GM13977 (cell line): ENCODE measurements at regions not wholly inside any gene's neighbourhood (a gene's known extent, or its start where the extent isn't known, plus 50 kb on each side); places are given as distances from the start of the nearest gene placed in this dataset.
"Not testable (repeated sequence)": the region's sequence is repeated elsewhere in the genome, so short reads cannot be mapped to it uniquely, and the experiment has no call there.

Experiments used
- DNase-seq: peaks from one replicate; pipeline ENCODE4 v3.0.0; 2012; ENCODE audit warnings: low spot score
- in situ Hi-C: fragments of 300-500 bp; cut with MboI; formaldehyde crosslinking; loops from one replicate; pipeline ENCODE4 v1.12.0; 2022; ENCODE audit warnings: low sequenced_read_pairs, low pct_unique_long_range_greater_than_20kb, mixed read lengths, inconsistent platforms; ENCODE audit not compliant: unreplicated experiment
- TF ChIP-seq, protein P1 (sequence below): IDR thresholded peaks from 2 replicates; pipeline ENCODE4 v1.5.1; 2012; ENCODE audit warnings: mild to moderate bottlenecking, control low read depth; ENCODE audit not compliant: insufficient read depth; ENCODE audit errors: extremely low read depth, missing control alignments

DNA sequence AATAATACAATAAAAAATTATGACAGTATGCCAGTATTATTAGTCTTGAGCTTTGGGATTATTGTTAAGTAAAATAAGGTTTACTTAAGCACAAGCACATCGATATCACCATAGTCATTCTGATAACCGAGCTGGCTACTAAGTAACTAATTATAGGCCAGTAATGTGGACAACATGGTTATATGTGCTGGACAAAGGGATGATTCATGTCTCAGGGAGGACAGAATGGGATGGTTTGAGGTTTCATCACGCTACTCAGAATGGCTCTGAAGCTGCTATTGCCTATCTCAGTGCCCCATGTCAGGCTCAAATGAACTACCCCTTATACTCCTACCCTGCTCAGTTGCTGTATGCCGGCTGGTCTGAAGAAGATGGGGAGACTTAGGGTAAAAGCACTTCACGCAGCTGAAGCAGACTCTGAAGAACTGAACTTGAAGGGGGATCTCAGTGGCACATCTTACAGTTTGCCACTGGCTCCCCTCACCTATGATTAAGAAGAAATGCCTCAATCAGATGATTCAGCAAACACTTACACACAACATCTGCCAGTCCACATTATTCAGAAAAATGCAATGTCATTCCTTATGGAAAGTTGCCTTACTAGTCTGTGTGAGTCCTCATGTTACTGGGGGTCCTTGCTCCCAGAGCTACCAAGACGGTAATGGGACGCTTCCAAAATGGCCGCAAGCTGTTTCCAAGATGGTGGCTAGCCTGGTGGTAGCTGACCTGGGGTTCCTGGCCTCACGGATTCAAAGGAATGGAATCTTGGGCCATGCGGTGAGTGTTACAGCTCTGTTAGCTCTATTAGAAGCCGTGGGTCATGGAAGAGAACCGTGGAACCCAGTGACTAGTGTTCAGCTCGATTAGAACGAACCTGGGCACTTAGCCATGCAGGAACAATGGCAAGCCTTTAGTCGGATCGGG lies 1098.6 kb downstream of the TAF11L14 start:
- TF ChIP-seq, protein P1, sequence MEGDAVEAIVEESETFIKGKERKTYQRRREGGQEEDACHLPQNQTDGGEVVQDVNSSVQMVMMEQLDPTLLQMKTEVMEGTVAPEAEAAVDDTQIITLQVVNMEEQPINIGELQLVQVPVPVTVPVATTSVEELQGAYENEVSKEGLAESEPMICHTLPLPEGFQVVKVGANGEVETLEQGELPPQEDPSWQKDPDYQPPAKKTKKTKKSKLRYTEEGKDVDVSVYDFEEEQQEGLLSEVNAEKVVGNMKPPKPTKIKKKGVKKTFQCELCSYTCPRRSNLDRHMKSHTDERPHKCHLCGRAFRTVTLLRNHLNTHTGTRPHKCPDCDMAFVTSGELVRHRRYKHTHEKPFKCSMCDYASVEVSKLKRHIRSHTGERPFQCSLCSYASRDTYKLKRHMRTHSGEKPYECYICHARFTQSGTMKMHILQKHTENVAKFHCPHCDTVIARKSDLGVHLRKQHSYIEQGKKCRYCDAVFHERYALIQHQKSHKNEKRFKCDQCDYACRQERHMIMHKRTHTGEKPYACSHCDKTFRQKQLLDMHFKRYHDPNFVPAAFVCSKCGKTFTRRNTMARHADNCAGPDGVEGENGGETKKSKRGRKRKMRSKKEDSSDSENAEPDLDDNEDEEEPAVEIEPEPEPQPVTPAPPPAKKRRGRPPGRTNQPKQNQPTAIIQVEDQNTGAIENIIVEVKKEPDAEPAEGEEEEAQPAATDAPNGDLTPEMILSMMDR: no peak
- no peak for DNase-seq

DNA sequence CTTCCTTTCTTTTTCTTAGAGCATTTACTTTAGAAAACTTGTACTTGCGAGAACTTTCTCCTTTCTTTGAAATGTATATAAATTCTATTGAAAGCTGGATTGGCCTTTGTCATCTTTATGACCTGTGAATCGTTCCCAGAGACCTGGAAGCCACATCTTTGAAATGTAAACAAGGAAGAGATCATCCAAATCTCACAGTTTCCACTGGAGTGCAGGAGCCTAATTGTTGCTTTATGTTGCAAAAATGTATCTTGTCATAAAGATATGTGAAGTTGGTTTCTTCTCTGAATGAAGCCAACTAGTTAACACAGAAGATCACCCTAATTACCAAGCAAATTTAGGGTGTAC lies 1101.8 kb downstream of the TAF11L14 start:
- in situ Hi-C loops: no loop called here
- DNase-seq: no peak

More for the DNA sequence above, 1098.6 kb downstream of the TAF11L14 start:
- in situ Hi-C loops: no loop called here

DNA sequence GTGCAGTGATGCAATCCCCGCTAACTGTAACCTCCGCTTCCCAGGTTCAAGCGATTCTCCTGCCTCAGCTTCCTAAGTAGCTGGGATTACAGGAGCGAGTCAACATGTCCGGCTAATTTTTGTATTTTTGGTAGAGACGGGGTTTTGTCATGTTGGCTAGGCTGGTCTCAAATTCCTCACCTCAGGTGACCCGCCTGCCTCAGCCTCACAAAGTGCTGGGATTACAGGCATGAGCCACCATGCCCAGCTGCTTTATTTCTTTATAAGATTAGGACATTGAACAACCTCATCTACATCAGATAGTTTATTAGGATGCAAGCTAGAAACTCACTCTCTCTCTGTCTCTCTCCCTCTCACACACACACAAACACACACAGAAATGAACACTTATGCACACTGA lies 1102.5 kb downstream of the TAF11L14 start:
- DNase-seq, in situ Hi-C loops: not testable (repeated sequence)

More for the DNA sequence above, 1101.8 kb downstream of the TAF11L14 start:
- TF ChIP-seq, protein P1: no peak

DNA sequence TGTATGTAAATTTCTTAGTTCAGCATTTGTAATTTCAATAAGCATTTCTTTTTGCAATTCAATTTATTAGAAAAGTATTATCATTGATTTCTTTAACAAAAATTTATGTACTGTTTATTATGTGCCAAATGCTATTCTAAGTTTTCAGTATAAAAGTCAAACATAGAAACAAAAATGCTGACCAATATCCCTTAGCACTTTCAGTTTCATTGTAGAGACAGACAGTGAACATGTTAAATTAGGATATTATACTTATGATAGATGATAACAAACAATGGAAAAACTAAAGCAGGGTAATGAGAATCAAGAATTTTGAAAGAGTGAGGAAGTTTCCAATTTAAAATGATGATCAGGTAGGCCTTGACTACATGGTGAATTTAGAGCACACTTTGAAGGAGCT lies 1106.0 kb downstream of the TAF11L14 start:
- in situ Hi-C loops: no loop called here
- TF ChIP-seq, protein P1: no peak
- no peak for DNase-seq

DNA sequence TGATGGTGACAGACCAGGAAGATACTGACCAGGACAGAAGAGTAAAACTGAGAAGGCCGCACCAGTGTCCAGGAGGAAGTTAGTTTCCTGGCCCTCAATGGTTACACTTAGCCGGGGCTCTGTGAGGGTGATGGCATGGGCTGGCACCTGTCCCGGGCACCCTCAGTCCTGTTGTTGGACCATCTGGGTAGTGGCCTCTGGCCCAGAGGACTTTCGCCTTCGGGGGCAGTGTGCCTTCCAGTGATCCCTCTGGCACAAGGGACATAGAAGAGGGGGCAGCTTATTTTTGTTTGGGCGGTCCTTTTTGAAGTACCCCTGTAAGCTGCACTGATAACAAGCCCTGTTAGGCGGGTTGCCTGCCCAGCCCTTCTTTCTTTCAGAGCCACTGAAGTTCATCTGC lies 1108.6 kb downstream of the TAF11L14 start:
- in situ Hi-C loops: no loop called here
- DNase-seq: no peak
- TF ChIP-seq, protein P1: no peak

DNA sequence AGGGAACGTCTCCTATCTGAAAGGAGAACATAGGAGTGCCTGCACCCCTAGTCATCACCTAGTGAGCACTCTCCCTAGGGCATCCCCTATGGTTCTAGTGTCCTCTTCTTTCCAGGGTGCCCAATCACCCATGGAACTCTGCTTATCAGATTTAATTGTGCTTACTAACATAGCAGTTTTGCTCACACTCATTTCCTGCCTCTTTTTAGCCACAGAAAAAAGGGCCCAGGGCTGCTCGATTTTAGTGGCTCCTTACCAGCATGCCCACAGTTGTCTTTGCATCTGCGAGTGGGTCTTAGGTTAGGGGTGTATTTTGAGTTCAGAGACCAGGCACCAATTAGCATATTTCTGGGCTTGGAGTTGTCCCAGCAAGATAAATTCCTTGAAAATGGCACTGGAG lies 1110.2 kb downstream of the TAF11L14 start:
- in situ Hi-C loops: no loop called here
- DNase-seq: no peak
- TF ChIP-seq, protein P1: no peak

DNA sequence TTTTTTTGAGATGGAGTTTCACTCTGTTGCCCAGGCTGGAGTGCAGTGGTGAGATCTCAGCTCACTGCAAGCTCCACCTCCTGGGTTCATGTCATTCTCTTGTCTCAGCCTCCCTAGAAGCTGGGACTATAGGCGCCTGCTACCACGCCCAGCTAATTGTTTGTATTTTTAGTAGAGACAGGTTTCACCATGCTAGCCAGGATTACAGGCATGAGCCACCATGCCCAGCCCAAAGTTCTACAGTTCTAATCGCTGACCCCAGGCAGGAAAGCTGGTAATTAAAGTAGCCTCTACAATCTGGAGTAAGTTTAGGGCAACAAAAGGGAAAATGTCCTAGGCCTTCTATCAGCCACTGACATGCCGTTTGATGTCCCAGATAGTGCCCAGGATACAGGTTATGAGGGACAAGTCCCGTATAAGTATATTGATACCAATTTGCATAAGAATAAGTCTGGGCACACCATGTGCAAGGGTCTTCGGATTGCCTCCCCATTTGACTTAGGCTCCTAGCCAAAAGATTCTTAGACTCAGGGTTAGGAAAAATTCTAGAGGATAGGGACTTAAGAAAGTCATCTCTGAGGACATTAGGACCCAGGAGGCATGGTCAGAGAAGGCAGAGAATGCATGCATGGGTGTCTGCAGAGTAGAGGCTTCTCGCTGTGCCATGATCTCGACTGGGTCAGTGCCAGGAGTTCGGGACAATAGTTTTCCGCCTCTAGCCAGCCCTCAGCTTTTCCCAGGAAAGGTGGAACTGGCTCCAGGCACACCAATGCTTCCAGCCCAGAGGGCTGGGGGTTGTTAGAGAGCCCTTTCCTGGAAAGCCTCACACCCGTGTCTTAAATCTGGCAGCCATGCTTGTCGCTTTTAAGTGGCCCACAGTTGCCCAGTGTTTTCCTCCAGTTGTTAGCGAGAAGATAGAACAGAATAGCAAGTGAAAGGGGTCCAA lies 1111.1 kb downstream of the TAF11L14 start:
- in situ Hi-C loops: no loop called here
- DNase-seq: no peak
- TF ChIP-seq, protein P1: no peak
